ENCODE measurements at regions not wholly inside any gene's neighbourhood (a gene's known extent, or its start where the extent isn't known, plus 50 kb on each side); places are given as distances from the start of the nearest gene placed in this dataset.

DNA sequence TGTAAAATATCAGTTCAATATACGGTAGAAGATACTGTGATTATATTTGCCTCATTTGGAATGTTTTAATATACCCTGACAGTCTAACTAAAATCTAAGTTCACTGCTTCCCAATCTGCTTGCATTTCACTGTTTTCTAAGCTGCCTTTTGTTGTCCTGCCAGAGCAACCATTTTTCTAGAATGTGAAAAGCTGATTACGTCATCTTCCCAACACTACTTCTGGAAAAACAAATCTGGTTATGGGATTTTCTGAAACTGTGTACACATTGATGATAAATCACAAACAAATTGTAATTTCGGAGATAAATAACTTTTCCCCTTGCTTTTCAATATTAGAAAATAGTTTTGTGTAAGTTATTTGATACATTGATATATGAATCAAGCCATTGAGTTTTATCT lies 1529.0 kb downstream of the CDH11 start:
- TF ChIP-seq, protein P1, sequence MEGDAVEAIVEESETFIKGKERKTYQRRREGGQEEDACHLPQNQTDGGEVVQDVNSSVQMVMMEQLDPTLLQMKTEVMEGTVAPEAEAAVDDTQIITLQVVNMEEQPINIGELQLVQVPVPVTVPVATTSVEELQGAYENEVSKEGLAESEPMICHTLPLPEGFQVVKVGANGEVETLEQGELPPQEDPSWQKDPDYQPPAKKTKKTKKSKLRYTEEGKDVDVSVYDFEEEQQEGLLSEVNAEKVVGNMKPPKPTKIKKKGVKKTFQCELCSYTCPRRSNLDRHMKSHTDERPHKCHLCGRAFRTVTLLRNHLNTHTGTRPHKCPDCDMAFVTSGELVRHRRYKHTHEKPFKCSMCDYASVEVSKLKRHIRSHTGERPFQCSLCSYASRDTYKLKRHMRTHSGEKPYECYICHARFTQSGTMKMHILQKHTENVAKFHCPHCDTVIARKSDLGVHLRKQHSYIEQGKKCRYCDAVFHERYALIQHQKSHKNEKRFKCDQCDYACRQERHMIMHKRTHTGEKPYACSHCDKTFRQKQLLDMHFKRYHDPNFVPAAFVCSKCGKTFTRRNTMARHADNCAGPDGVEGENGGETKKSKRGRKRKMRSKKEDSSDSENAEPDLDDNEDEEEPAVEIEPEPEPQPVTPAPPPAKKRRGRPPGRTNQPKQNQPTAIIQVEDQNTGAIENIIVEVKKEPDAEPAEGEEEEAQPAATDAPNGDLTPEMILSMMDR (IDR thresholded peaks at IDR 0.05; ENCODE audit: insufficient read depth, low read length), result no peak
- no peak for TF ChIP-seq POLR2AphosphoS5 (IDR thresholded peaks at IDR 0.05; ENCODE audit: low read depth)
- no peak for TF ChIP-seq GABPA (IDR thresholded peaks at IDR 0.05; ENCODE audit: low read depth)
- no peak for TF ChIP-seq SPI1 (IDR thresholded peaks at IDR 0.05; ENCODE audit: borderline replicate concordance, low read depth)

All from HL-60 (cell line).